ENCODE measurements at regions not wholly inside any gene's neighbourhood (a gene's known extent, or its start where the extent isn't known, plus 50 kb on each side); places are given as distances from the start of the nearest gene placed in this dataset.

GRCh38 chr6:16043171-16044135, 85.4 kb upstream of the MYLIP start:
- Histone ChIP-seq H3K27me3 (ENCODE audit: insufficient read depth, poor library complexity, severe bottlenecking) (no peaks in the 10 kb centered on the region), H3K27ac (replicated peaks) (no peak overlapping the region), H3K4me3 (replicated peaks; ENCODE audit: insufficient read depth, low read length) (no peak overlapping the region)
- DNase-seq (ENCODE audit: low read depth in 1 of 2, low spot score in 1 of 2), result no peak
- TF ChIP-seq CTCF (IDR thresholded peaks at IDR 0.05; ENCODE audit: insufficient read depth, low read length) (no peak), POLR2AphosphoS5 (IDR thresholded peaks at IDR 0.05; ENCODE audit: low read depth) (no peak), REST (IDR thresholded peaks at IDR 0.05; ENCODE audit: insufficient replicate concordance, low read depth) (no peak), SPI1 (IDR thresholded peaks at IDR 0.05; ENCODE audit: borderline replicate concordance, low read depth) (no peak), GABPA (IDR thresholded peaks at IDR 0.05; ENCODE audit: low read depth) (no peak)

GRCh38 chr6:16042751-16043150, 86.1 kb upstream of the MYLIP start:
- H3K4me3 ChIP-seq (replicated peaks; ENCODE audit: insufficient read depth, low read length), result no peak overlapping the region
- TF ChIP-seq REST (IDR thresholded peaks at IDR 0.05; ENCODE audit: insufficient replicate concordance, low read depth), result no peak
- no peak for TF ChIP-seq SPI1 (IDR thresholded peaks at IDR 0.05; ENCODE audit: borderline replicate concordance, low read depth)
- TF ChIP-seq POLR2AphosphoS5 (IDR thresholded peaks at IDR 0.05; ENCODE audit: low read depth), result no peak
- no peak for TF ChIP-seq GABPA (IDR thresholded peaks at IDR 0.05; ENCODE audit: low read depth)
- TF ChIP-seq CTCF (IDR thresholded peaks at IDR 0.05; ENCODE audit: insufficient read depth, low read length), result no peak
- DNase-seq (ENCODE audit: low read depth in 1 of 2, low spot score in 1 of 2), result no peak
- no peak overlapping the region for H3K27ac ChIP-seq (replicated peaks)
- no peaks in the 10 kb centered on the region for H3K27me3 ChIP-seq (ENCODE audit: insufficient read depth, poor library complexity, severe bottlenecking)

- H3K27me3 ChIP-seq (ENCODE audit: insufficient read depth, poor library complexity, severe bottlenecking), result no peaks in the 10 kb centered on the region
- TF ChIP-seq SPI1 (IDR thresholded peaks at IDR 0.05; ENCODE audit: borderline replicate concordance, low read depth), result no peak
- TF ChIP-seq GABPA (IDR thresholded peaks at IDR 0.05; ENCODE audit: low read depth), result no peak
- no peak for TF ChIP-seq REST (IDR thresholded peaks at IDR 0.05; ENCODE audit: insufficient replicate concordance, low read depth)
- TF ChIP-seq CTCF (IDR thresholded peaks at IDR 0.05; ENCODE audit: insufficient read depth, low read length), result no peak
- TF ChIP-seq POLR2AphosphoS5 (IDR thresholded peaks at IDR 0.05; ENCODE audit: low read depth), result no peak
- no peak overlapping the region for H3K27ac ChIP-seq (replicated peaks)
- no peak for DNase-seq (ENCODE audit: low read depth in 1 of 2, low spot score in 1 of 2)
- no peak overlapping the region for H3K4me3 ChIP-seq (replicated peaks; ENCODE audit: insufficient read depth, low read length)
These were observed 87.6 kb upstream of the MYLIP start for GRCh38 chr6:16041327-16041726.

Measured in HL-60 (cell line).